GM23338 (cell line): ENCODE measurements at regions not wholly inside any gene's neighbourhood (a gene's known extent, or its start where the extent isn't known, plus 50 kb on each side); places are given as distances from the start of the nearest gene placed in this dataset.

Source experiments
- ATAC-seq: fragments of 200-7000 bp; cut with Tn5 transposase; 3 replicates; pipeline ENCODE4 v1.9.1; 2020
- DNase-seq: peaks from one replicate; pipeline ENCODE4 v3.0.0-alpha.2; 2015; ENCODE audit warnings: low spot score
- H2AFZ ChIP-seq: fragments of 200-600 bp; sonication (generic); 2 replicates; pipeline ENCODE4 v1.8.0; 2016; ENCODE audit warnings: antibody characterized with exemption, mild to moderate bottlenecking, moderate library complexity
- H3F3A ChIP-seq: fragments of 200-600 bp; sonication (generic); replicated peaks from 2 replicates; pipeline ENCODE4 v1.8.0; 2017; ENCODE audit warnings: antibody characterized with exemption, mixed run types, low read depth
- H3K27ac ChIP-seq: fragments of 200-600 bp; sonication (generic); 2 replicates; pipeline ENCODE4 v1.6.1; 2016; ENCODE audit warnings: low read depth
- H3K27me3 ChIP-seq: fragments of 200-600 bp; sonication (generic); 2 replicates; pipeline ENCODE4 v1.8.0; 2016; ENCODE audit warnings: mild to moderate bottlenecking, mixed run types, moderate library complexity; ENCODE audit not compliant: insufficient read depth
- H3K36me3 ChIP-seq: fragments of 200-600 bp; sonication (generic); 2 replicates; pipeline ENCODE4 v1.8.0; 2016; ENCODE audit warnings: mild to moderate bottlenecking; ENCODE audit not compliant: insufficient read depth
- H3K4me1 ChIP-seq: fragments of 200-600 bp; sonication (generic); 2 replicates; pipeline ENCODE4 v1.8.0; 2016; ENCODE audit warnings: mild to moderate bottlenecking, moderate library complexity; ENCODE audit not compliant: insufficient read depth
- H3K4me2 ChIP-seq: fragments of 200-600 bp; sonication (generic); 2 replicates; pipeline ENCODE4 v1.7.1; 2017; ENCODE audit warnings: mixed run types
- H3K4me3 ChIP-seq: fragments of 200-600 bp; sonication (generic); 2 replicates; pipeline ENCODE4 v1.6.1; 2016; ENCODE audit warnings: mixed run types
- H3K79me2 ChIP-seq: fragments of 200-600 bp; sonication (generic); replicated peaks from 2 replicates; pipeline ENCODE4 v1.8.0; 2017; ENCODE audit warnings: mild to moderate bottlenecking; ENCODE audit not compliant: insufficient read depth
- H3K9me2 ChIP-seq: fragments of 200-600 bp; sonication (generic); 2 replicates; pipeline ENCODE4 v1.8.0; 2017; ENCODE audit not compliant: insufficient read depth
- H4K20me1 ChIP-seq: fragments of 200-600 bp; sonication (generic); replicated peaks from 2 replicates; pipeline ENCODE4 v1.8.0; 2017; ENCODE audit warnings: mild to moderate bottlenecking; ENCODE audit not compliant: insufficient read depth
- H3K27ac Mint-ChIP-seq: 2 replicates; pipeline ENCODE4 v1.8.0; 2020; ENCODE audit warnings: inconsistent platforms, mild to moderate bottlenecking, moderate library complexity, mixed read lengths
- H3K27me3 Mint-ChIP-seq: 3 replicates; pipeline ENCODE4 v1.8.0; 2022; ENCODE audit warnings: low read depth, mild to moderate bottlenecking, moderate library complexity, mixed read lengths, inconsistent platforms; ENCODE audit not compliant: insufficient read depth, poor library complexity
- H3K36me3 Mint-ChIP-seq: 3 replicates; pipeline ENCODE4 v1.8.0; 2021; ENCODE audit warnings: low read depth, mild to moderate bottlenecking, inconsistent platforms, moderate library complexity, mixed read lengths
- H3K4me1 Mint-ChIP-seq: 3 replicates; pipeline ENCODE4 v1.8.0; 2020; ENCODE audit warnings: mild to moderate bottlenecking, inconsistent platforms, mixed read lengths
- H3K4me3 Mint-ChIP-seq: 3 replicates; pipeline ENCODE4 v1.8.0; 2021; ENCODE audit warnings: moderate library complexity, mild to moderate bottlenecking, inconsistent platforms, mixed read lengths
- H3K9me3 Mint-ChIP-seq: 3 replicates; pipeline ENCODE4 v1.8.0; 2020; ENCODE audit warnings: moderate library complexity, mild to moderate bottlenecking, inconsistent platforms, mixed read lengths
- CREB1 ChIP-seq: fragments of 250-450 bp; sonication (Bioruptor Pico); IDR thresholded peaks from 2 replicates; pipeline ENCODE4 v1.5.0; 2020; ENCODE audit warnings: low read depth, mild to moderate bottlenecking, moderate library complexity
- CTCF ChIP-seq, 2 experiments: fragments of 200-600 bp in 1 of 2; sonication (generic) in 1 of 2; conservative IDR thresholded peaks; 2 replicates each; pipeline versions ENCODE4 v1.5.1 to v1.6.1; 2016 to 2017; ENCODE audit warnings: antibody characterized with exemption in 2 of 2, low read depth in 2 of 2, mild to moderate bottlenecking in 2 of 2, moderate library complexity in 1 of 2
- ETS1 ChIP-seq: IDR thresholded peaks from 2 replicates; pipeline ENCODE4 v1.6.1; 2016; ENCODE audit warnings: antibody characterized with exemption
- EZH2 ChIP-seq: fragments of 200-600 bp; sonication (generic); IDR thresholded peaks from one replicate; pipeline ENCODE4 v1.8.0; 2017; ENCODE audit warnings: antibody characterized with exemption, mild to moderate bottlenecking, low read depth; ENCODE audit not compliant: unreplicated experiment
- EZH2phosphoT487 ChIP-seq: fragments of 200-600 bp; sonication (generic); IDR thresholded peaks from one replicate; pipeline ENCODE4 v1.8.1; 2018; ENCODE audit warnings: antibody characterized with exemption; ENCODE audit not compliant: unreplicated experiment
- NANOG ChIP-seq: IDR thresholded peaks from 2 replicates; pipeline ENCODE4 v1.6.1; 2016; ENCODE audit warnings: antibody characterized with exemption, borderline replicate concordance
- POLR2AphosphoS5 ChIP-seq: IDR thresholded peaks from 2 replicates; pipeline ENCODE4 v1.6.1; 2016; ENCODE audit warnings: antibody characterized with exemption, low read depth
- REST ChIP-seq: IDR thresholded peaks from one replicate; pipeline ENCODE4 v1.6.1; 2018; ENCODE audit warnings: antibody characterized with exemption; ENCODE audit not compliant: unreplicated experiment
- STAT1 ChIP-seq: IDR thresholded peaks from one replicate; pipeline ENCODE4 v1.6.1; 2016; ENCODE audit warnings: antibody characterized with exemption; ENCODE audit not compliant: unreplicated experiment
- ZNF114 ChIP-seq: fragments of 250-450 bp; sonication (Bioruptor Pico); IDR thresholded peaks from 2 replicates; pipeline ENCODE4 v1.5.0; 2020; ENCODE audit warnings: mild to moderate bottlenecking, moderate library complexity
- ZNF331 ChIP-seq: fragments of 250-450 bp; sonication (Bioruptor Pico); IDR thresholded peaks from 2 replicates; pipeline ENCODE4 v1.5.0; 2020; ENCODE audit warnings: low read depth, mild to moderate bottlenecking, moderate library complexity
- ZNF462 ChIP-seq: fragments of 250-450 bp; sonication (Bioruptor Pico); IDR thresholded peaks from 2 replicates; pipeline ENCODE4 v1.5.0; 2020; ENCODE audit warnings: mild to moderate bottlenecking, moderate library complexity

GRCh38 chr5:163815240-163815791 is 309.9 kb downstream of the MAT2B start:
- DNase-seq (no peak), ATAC-seq (no peak)
- Mint-ChIP-seq H3K4me3 (no peak overlapping the region), H3K36me3 (no peaks in the 10 kb centered on the region), H3K27ac (no peak overlapping the region), H3K9me3 (no peaks in the 10 kb centered on the region; the same call in 2 of the 3 replicates), H3K4me1 (peaks cover 3% of the 10 kb centered on the region; the same call in 2 of the 3 replicates), H3K27me3 (no peaks in the 10 kb centered on the region)
- H3K27me3 ChIP-seq: no peaks in the 10 kb centered on the region
- H3K4me1 ChIP-seq: no peaks in the 10 kb centered on the region
- no peak overlapping the region for H3K4me2 ChIP-seq
- no peak overlapping the region for H3K4me3 ChIP-seq
- no peaks in the 10 kb centered on the region for H3K9me2 ChIP-seq
- H3F3A ChIP-seq: no peaks in the 10 kb centered on the region
- TF ChIP-seq POLR2AphosphoS5: no peak
- TF ChIP-seq STAT1: no peak
- TF ChIP-seq EZH2phosphoT487: no peak
- no peak for TF ChIP-seq ZNF331 (CRISPR knock-in tag)
- no peak for TF ChIP-seq ZNF114 (CRISPR knock-in tag)
- no peak for TF ChIP-seq REST
- TF ChIP-seq ZNF462: no peak
- no peak for TF ChIP-seq CREB1 (CRISPR knock-in tag)
- no peak for TF ChIP-seq NANOG
- no peak for TF ChIP-seq EZH2
- no peak for TF ChIP-seq ETS1
- TF ChIP-seq CTCF (conservative IDR thresholded peaks at IDR 0.05; ENCODE audit: low read depth in 2 of 2): no peak
- H3K79me2 ChIP-seq: no peaks in the 10 kb centered on the region
- no peak overlapping the region for H2AFZ ChIP-seq
- no peaks in the 10 kb centered on the region for H3K36me3 ChIP-seq
- no peaks in the 10 kb centered on the region for H4K20me1 ChIP-seq
- no peak overlapping the region for H3K27ac ChIP-seq
